Neural progenitor cell (in vitro differentiated cells): ENCODE measurements at regions not wholly inside any gene's neighbourhood (a gene's known extent, or its start where the extent isn't known, plus 50 kb on each side); places are given as distances from the start of the nearest gene placed in this dataset.

Source experiments
- EZH2 ChIP-seq: fragments of 200-600 bp; sonication (generic); IDR thresholded peaks from 2 replicates; pipeline ENCODE4 v1.6.1; 2017; ENCODE audit warnings: antibody characterized with exemption, mild to moderate bottlenecking, moderate library complexity
- TF ChIP-seq, protein P1 (sequence below): fragments of 200-600 bp; sonication (generic); IDR thresholded peaks from 2 replicates; pipeline ENCODE4 v1.5.1; 2017; ENCODE audit warnings: antibody characterized with exemption, mild to moderate bottlenecking

DNA sequence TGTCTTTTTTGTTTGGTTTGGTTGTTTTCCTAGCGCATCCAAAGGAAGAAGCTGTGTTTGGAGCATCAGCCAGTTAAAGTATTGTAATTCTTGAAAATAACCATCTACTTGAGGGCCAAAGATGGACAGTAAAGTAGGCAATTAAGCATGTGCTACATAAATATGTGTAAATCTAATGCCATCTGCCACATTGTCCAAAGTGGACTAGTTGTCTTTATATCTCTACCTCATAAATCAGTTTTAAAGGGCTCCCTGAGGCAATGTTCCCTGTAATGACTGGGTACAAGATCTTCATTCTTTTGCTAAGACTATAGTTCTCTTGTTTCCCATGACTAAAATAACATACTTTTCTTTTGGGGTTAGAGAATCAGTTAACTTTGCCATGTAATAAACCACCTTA lies 460.0 kb upstream of the RARB start:
- TF ChIP-seq, protein P1, sequence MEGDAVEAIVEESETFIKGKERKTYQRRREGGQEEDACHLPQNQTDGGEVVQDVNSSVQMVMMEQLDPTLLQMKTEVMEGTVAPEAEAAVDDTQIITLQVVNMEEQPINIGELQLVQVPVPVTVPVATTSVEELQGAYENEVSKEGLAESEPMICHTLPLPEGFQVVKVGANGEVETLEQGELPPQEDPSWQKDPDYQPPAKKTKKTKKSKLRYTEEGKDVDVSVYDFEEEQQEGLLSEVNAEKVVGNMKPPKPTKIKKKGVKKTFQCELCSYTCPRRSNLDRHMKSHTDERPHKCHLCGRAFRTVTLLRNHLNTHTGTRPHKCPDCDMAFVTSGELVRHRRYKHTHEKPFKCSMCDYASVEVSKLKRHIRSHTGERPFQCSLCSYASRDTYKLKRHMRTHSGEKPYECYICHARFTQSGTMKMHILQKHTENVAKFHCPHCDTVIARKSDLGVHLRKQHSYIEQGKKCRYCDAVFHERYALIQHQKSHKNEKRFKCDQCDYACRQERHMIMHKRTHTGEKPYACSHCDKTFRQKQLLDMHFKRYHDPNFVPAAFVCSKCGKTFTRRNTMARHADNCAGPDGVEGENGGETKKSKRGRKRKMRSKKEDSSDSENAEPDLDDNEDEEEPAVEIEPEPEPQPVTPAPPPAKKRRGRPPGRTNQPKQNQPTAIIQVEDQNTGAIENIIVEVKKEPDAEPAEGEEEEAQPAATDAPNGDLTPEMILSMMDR, result no peak
- no peak for TF ChIP-seq EZH2
